ENCODE measurements at regions not wholly inside any gene's neighbourhood (a gene's known extent, or its start where the extent isn't known, plus 50 kb on each side); places are given as distances from the start of the nearest gene placed in this dataset.

DNA sequence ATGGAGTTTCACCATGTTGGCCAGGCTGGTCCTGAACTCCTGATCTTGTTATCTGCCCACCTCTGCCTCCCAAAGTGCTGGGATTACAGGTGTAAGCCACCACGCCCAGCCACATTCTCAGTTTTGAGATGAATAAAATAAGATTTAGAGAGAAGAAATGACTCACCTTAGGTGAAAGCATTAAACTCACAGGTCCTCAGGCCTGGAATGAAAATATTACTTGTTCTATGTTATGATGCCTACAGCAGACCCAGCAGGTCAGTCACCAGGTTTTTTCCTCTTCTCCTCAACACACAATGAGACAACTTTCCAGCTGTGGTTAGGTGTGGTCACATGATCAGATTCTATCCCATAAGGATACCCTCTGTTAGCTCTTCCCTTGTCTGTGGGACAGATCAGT, 150.3 kb downstream of the C16orf95 start:
- intact Hi-C loops (cut with micrococcal nuclease) = no loop called here
- DNase-seq (no peak), ATAC-seq (no peak)

DNA sequence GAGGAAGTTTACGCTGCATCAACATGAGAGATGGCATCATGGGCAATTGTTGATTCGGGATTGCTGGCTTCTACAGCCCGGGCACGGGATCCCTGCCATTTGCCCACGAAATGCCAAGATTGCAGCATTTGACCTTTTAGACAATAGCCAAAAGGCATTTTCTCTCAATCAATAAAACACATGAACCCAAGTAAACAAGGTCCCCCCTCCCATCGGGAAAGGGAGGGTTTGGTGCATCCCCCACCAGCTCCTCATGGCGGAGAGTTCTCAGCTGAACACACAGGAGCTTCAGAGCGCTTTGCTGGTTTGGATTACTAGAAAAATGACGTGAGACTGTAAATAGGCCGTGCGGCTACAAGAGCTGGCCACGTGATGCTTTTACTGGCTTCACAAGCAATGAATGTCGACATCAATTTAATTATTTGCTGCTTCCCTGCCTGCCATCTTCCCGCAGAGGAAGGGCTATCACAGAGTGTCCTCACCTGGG, 147.6 kb downstream of the C16orf95 start:
- intact Hi-C loops (cut with micrococcal nuclease) = no loop called here
- ATAC-seq (no peak), DNase-seq (no peak)

DNA sequence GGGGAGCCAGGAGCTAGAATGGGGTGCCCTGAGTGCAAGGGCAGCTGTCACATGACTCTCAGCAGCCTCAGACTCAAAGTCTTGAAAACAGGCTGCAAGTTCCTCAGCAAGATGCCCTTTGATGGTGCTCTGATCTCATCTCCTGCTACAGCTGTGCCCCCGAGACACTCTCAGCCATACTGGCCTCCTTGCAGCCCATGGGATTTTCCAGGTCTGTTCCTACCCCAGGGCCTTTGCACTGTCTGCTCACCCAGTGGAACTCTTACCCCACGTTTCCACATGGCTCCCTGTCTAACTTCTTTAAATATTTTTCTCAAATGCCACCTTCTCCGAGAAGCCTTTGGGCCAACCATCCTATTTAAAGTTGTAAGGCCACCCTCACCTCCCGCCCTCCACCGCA, 146.9 kb downstream of the C16orf95 start:
- intact Hi-C loops (cut with micrococcal nuclease) = no loop called here
- ATAC-seq (no peak), DNase-seq (no peak)

DNA sequence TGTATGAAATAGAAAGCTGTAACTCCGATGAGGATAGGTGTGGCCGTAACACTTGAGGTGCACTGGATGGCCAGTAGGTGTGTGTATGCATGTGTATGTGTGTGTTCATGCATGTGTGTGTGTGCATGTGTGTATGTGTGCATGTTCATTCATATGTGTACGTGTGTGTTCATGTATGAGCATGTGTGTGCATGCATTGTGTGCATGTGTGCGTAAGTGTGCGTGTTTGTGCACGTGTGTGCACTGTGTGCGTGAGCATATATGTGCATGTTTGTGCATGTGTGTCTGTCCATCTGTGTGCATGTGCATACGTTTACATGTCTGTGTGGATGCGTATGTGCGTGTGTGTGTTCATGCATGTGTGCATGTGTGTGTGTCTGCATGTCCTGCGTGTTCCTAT, 145.5 kb downstream of the C16orf95 start:
- no peak for DNase-seq
- no peak for ATAC-seq
- intact Hi-C loops (cut with micrococcal nuclease) = no loop called here

DNA sequence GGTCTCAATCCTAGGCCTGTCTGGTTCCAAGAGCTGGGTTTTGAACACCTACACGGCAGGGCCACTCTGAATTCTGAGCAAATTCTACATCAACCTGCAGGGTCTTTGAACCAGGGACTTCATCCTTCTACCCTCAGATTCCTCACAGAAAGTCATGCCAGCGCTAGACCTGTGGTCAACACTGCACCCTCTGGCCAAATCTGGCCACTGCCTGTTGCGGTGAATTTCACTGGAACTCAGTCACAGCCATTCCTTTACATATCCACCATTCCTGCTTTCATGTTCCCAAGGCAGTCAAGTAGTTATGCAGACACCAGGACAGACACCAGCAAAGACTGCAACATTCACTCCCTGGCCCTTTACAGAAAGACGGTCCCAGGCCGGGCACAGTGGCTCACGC, 144.6 kb downstream of the C16orf95 start:
- ATAC-seq = no peak
- DNase-seq = no peak
- intact Hi-C loops (cut with micrococcal nuclease) = no loop called here

DNA sequence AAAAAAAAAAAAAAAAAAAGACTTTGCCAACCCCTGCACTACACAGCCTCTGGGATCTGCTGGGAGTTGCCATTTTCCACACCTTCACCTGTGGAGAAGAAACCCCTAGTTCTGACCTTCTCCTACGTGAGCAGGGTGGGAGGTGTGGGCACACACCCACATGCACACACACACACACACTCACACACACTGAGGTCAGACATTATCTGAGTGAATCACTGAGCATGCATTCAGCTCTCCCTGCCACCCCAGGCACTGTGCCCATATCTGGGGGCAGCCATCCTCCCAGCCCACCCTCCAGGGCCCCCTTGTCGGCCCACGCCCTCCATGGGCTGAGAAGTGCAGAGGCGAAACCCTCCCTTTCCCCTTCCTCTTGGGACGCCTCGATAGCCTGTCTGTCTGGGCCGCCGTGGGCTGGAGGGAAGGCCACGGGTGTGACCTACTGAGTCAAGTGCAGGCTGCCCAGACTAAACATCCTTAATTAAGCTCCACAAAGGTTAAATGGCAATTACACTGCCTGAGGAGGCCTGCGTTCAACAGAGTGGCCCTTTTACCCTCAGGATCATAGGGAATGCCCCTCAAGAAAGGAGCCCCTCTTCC, 143.8 kb downstream of the C16orf95 start:
- intact Hi-C loops (cut with micrococcal nuclease) = no loop called here
- no peak for DNase-seq
- ATAC-seq = no peak

DNA sequence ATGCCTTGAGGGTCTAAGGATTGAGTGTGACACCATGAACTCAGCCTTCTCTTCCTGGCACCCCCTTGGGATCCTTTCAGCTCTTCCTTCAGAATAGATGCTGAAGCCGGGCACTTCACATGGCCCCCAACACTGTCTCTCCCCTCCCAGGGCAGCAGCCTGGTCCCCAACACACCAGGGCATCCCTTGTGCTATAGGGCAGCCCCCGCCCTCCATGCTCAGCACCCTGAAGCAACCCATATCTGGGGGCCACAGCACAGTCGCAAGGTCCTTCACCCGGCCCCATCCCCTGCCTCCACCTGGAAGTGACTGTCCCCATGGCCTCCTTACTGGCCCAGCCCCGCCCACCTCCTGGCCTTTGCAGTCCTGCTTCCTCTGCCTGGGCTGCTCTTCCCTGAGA, 143.1 kb downstream of the C16orf95 start:
- intact Hi-C loops (cut with micrococcal nuclease) = no loop called here
- no peak for DNase-seq
- ATAC-seq = no peak

DNA sequence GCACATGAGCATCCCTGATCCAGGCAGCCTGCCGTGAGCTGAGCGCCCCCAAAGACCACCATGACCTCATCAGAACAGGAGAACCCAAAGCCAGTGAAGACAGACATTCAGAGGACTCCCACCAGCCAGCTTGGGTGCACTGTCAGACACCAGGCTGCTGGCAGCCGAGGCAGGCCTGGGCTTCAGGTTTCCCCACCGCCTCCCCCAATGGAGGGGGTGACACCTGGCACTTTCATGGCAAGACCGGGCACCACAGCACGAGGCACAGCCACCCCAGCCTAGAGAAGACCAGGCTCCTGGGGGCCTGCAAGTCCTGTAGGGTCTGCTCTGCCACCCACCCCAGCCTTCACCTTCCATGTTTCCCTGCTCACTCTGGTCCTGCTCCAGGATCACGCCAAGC, 140.5 kb downstream of the C16orf95 start:
- ATAC-seq = no peak
- no peak for DNase-seq
- intact Hi-C loops (cut with micrococcal nuclease) = no loop called here

DNA sequence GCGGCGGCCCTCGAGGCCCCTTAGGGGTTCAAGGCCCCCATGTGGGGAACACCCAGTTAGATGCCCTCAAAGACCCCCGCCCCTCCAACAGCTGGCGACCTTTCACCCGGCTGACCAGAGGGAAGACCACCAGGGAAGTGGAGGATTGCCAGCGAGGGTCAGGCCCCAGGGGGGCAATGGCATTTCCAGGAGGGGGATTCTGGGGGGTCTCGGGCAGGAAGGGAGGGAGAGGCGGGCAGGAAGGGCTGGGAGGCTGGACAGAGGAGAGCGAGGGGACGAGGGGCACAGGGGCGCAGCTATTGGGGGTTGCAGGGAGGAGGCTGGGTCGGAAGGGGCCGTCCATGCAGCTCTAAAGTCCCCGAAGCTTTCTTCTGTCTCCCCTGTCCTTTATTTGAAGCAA, 139.5 kb downstream of the C16orf95 start:
- ATAC-seq (no peak), DNase-seq (no peak)
- intact Hi-C loops (cut with micrococcal nuclease) = no loop called here

DNA sequence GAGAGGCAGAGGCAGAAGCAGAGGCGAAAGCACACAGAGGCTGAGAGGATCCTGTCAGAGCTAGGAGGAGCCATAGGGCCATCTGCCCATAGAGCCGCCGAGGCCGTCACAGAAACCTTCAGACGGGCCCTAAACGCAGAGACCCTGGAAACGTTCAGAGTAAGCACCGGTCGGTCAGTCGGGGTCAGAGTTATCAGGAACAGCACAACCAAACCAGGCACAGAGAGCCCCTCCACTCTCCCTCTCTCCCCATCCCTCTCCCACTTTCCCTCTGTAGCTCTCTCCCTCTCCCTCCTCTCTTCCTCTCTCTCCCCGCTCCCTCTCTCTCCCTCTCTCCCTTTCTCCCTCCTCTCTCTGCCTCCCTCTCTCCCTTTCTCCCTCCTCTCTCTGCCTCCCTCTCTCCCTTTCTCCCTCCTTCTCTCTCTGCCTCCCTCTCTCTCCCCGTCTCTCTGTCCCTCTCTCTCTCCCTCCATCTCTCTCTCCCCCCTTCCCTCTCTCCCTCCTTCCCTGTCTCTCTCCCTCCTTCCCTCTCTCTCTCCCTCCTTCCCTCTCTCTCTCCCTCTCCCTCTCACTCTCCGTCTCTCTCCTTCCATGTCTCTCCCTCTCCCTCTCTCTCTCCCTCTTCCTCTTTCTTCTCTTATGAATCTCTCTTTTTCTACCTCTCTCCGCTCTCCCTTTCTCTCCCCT, 138.9 kb downstream of the C16orf95 start:
- no peak for DNase-seq
- intact Hi-C loops (cut with micrococcal nuclease) = no loop called here
- peak; percentile 74 for ATAC-seq

DNA sequence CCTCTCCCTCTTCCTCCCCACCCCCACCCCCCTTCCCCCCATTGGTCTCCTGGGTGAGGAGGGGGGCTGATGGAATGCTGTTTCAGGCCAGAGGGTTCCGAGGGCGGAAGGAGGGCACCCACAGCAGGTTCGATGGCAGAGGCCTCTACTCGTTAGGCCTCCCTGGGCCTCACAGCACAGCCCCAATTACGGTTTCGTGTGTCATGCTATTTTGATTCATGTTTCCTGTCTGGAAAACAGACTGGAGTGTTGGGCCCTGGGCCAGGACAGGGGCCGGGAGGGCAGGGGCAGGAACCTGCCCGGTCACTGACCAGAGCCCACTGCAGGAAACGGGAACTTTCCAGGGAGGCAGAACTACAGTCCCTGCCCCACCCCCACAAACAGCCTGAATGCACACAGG, 138.2 kb downstream of the C16orf95 start:
- DNase-seq (peak; percentile 53), ATAC-seq (peak; percentile 38)
- intact Hi-C loops (cut with micrococcal nuclease) = no loop called here

DNA sequence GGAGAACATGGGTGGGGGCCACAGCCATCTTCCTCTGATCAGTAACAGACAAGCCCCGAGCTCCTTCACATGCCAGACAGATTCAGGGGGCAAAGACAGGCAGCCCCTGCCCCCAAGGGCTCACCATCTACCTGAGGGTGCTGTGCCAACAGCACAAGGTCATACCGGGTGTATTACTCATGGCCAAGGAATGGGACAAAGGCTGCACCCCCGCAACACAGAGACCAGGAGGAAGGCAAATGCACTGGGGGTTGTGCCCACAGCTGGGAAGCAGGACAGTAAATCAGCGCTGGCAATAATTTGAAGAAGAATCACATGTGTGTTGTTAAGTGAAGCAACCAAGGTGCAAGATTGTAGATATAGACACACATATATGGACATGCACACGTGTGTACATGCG, 137.1 kb downstream of the C16orf95 start:
- intact Hi-C loops (cut with micrococcal nuclease) = no loop called here
- no peak for DNase-seq
- ATAC-seq = no peak

DNA sequence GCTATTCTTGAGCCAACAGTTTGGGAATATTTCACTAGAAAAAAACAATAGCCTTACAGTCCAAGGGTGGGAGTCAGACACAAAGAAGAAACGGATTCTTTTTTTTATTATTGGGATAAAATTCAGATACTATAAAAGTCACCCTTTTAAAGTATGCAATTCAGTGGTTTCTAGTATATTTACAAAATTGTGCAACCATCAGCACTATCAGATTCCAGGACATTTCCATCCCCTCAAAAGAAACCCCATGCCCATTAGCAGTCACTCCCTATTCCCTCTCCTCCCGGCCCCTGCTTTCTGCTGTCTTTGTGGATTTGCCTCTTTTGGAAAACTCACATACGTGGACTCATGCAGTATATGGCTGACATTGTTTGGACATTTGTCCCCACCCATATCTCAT, 134.4 kb downstream of the C16orf95 start:
- DNase-seq (no peak), ATAC-seq (no peak)
- intact Hi-C loops (cut with micrococcal nuclease) = no loop called here

DNA sequence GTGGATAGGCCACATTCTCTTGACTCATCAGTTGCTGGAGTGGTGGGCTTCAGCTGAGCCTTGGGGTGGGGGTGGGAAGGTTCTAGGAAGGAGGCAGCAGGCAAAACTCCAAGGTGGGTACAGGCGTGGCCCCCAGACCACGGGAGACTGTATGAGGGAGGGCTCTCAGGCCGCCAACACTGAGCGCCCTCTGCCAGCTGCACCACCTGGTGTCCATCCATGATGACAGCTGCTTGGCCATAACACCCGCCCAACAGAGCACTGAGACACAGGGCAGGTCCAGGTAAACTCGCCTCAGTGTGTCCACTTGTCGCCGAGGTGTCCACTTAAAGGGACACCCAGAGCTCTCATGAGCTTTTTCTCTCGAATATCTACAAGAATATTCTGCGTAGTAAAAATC, 133.5 kb downstream of the C16orf95 start:
- ATAC-seq (no peak), DNase-seq (no peak)
- intact Hi-C loops (cut with micrococcal nuclease) = no loop called here

DNA sequence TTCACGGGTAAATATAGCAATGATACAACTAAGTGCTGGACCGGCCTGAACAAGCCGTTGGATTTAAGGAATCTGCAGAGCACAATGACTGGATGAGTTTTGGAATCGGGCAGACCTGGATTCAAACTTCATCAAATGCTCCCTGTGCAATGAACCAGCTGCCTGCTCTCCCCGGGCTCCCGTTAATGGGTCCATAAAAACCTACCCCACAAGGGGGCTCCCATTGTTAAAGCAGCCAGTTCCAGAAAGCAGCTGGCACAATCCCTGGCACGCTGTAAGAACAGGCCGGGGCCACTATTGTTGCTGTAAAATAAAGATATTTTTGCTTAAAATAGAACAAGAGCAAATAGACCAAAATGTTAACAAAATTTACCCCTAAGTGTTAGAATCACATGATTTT, 131.9 kb downstream of the C16orf95 start:
- DNase-seq (no peak), ATAC-seq (no peak)
- intact Hi-C loops (cut with micrococcal nuclease) = no loop called here

DNA sequence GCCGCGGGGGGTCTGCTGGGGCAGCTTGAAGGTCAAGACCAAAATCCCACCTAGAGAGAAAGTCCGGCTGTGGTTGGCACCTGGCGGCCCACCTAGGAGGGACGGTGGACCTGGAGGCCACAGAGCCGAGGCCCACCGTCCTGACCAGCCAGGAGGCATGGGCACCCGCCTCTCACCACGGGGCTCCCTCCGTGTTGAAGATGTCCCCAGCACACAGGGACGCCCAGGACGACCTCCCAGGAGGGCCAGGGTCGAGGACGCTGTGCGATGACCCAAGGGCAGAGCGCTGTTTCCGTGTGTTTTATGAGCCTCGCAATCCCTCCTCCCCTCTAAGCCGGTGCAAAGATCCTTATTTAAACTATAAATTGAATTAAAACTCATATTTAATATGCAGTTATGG, 131.2 kb downstream of the C16orf95 start:
- ATAC-seq (no peak), DNase-seq (no peak)
- intact Hi-C loops (cut with micrococcal nuclease) = no loop called here

DNA sequence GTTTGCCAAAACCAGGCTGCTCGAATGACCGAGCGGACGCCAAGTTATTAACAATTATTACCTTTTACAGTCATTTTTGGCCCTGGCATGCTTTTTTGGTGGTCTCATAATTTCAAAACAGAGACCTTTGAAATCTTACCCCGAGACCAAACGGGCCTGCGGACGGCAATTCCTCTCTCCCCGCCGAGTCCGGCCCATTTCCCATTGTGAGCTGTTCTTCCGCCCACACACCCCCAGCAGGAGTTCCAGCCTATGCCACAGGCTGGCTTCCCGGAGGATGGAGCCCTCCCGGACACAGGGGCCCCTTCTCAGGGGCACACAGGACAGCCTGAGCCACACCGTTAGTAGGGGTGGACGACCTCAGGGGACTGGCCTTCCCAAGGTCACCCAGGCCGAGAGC, 130.7 kb downstream of the C16orf95 start:
- intact Hi-C loops (cut with micrococcal nuclease) = no loop called here
- ATAC-seq = no peak
- no peak for DNase-seq

DNA sequence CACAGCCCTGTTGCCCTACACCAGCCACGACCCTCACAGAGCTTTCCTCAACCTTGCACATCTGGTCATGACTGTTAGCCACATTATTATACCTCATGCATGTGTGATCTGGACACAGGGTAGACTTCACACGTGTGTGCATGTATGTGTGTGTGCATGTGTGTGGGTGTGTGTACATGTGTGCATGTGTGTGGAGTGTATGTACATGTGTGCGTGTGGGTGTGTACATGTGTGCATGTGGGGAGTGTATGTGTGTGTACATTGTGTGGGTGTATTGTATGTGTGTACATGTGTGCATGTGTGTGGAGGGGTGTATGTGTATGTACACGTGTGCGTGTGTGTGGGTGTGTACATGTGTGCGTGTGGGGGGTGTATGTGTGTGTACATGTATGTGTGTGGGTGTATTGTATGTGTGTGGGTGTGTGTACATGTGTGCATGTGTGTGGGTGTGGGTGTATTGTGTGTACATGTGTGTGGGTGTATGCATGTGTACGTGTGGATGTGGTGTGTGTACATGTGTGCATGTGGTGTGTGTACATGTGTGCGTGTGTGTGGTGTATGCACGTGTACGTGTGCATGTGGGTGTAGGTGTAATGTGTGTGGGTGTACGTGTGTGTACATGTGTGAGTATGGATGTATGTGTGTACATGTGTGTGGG, 130.2 kb downstream of the C16orf95 start:
- no peak for ATAC-seq
- DNase-seq = no peak
- intact Hi-C loops (cut with micrococcal nuclease) = no loop called here

DNA sequence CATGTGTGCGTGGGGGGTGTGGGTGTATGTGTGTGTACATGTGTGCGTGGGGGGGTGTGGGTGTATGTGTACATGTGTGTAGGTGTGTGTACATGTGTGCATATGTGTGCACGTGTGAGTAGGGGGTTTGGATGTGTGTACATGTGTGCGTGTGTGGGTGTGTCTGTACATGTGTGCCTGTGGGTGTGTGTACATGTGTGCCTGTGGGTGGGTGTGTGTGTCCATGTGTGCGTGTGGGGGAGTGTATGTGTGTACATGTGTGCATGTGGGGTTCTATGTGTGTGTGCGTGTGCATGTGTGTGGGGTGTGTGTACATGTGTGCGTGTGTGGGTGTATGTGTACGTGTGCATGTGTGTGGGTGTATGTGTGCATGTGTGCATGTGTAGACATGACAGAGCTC, 129.1 kb downstream of the C16orf95 start:
- ATAC-seq = no peak
- intact Hi-C loops (cut with micrococcal nuclease) = no loop called here

DNA sequence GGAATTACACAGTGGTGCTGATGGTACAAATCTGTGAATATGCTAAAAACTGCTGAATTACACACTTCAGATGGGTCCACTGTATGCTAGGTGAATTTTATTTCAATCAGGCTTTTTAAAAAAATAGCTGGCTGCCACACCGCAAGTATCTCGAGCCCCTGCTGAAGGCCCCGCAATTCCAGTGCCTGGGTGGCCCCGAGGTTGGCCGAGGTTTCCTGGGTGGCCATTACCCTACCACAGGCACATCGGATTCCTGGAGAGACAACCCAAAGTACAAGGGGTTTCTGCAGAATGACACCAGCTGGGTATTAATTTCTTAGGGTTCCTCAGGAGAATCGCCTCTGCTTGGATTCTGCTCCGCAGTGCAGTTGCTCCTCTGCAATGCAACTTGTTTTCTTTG, 127.8 kb downstream of the C16orf95 start:
- no peak for DNase-seq
- ATAC-seq = no peak
- intact Hi-C loops (cut with micrococcal nuclease) = no loop called here

More for the DNA sequence above, 129.1 kb downstream of the C16orf95 start:
- no peak for DNase-seq

Data from left ventricle myocardium superior (tissue), 1 donor.